ENCODE measurements at regions not wholly inside any gene's neighbourhood (a gene's known extent, or its start where the extent isn't known, plus 50 kb on each side); places are given as distances from the start of the nearest gene placed in this dataset.
"Not testable (repeated sequence)": the region's sequence is repeated elsewhere in the genome, so short reads cannot be mapped to it uniquely, and the experiment has no call there.

- POLR2A ChIA-PET: no interaction called here
- H3K27me3 Mint-ChIP-seq (ENCODE audit: low read depth): no peaks in the 10 kb centered on the region
- no peaks in the 10 kb centered on the region for H3K36me3 Mint-ChIP-seq
- no peak for TF ChIP-seq ZNF232 (CRISPR knock-in tag; IDR thresholded peaks at IDR 0.05)
- TF ChIP-seq ETV6 (CRISPR knock-in tag; IDR thresholded peaks at IDR 0.05): no peak
- TF ChIP-seq FOXP1 (CRISPR knock-in tag; IDR thresholded peaks at IDR 0.05; ENCODE audit: borderline replicate concordance): no peak
- ATAC-seq (no peak), DNase-seq (ENCODE audit: low spot score) (no peak)
- H3K9me3 Mint-ChIP-seq: no peaks in the 10 kb centered on the region
- H3K4me1 Mint-ChIP-seq: peaks cover 4% of the 10 kb centered on the region
- no peak overlapping the region for H3K27ac Mint-ChIP-seq
- CTCF ChIA-PET: no interaction called here
- H3K4me3 Mint-ChIP-seq: no peak overlapping the region
These were observed 1081.1 kb upstream of the EPHA6 start for GRCh38 chr3:95733336-95733735.

GRCh38 chr3:95738045-95738444 is 1076.3 kb upstream of the EPHA6 start:
- DNase-seq (ENCODE audit: low spot score): no peak
- peaks cover 4% of the 10 kb centered on the region for H3K4me1 Mint-ChIP-seq
- ChIA-PET POLR2A (no interaction called here), CTCF (no interaction called here)
- H3K27ac Mint-ChIP-seq: no peak overlapping the region
- no peaks in the 10 kb centered on the region for H3K27me3 Mint-ChIP-seq (ENCODE audit: low read depth)
- ATAC-seq: peak; percentile 86
- no peak overlapping the region for H3K4me3 Mint-ChIP-seq
- peaks cover 12% of the 10 kb centered on the region for H3K36me3 Mint-ChIP-seq
- no peak for TF ChIP-seq ZNF396 (CRISPR knock-in tag; IDR thresholded peaks at IDR 0.05; ENCODE audit: borderline replicate concordance)
- TF ChIP-seq E2F5 (CRISPR knock-in tag; IDR thresholded peaks at IDR 0.05): no peak
- TF ChIP-seq MYBL2 (CRISPR knock-in tag; IDR thresholded peaks at IDR 0.05): no peak
- no peak for TF ChIP-seq AFF4 (CRISPR knock-in tag; IDR thresholded peaks at IDR 0.05; ENCODE audit: borderline replicate concordance)
- TF ChIP-seq JAZF1 (CRISPR knock-in tag; IDR thresholded peaks at IDR 0.05): no peak
- TF ChIP-seq IRF2 (CRISPR knock-in tag; IDR thresholded peaks at IDR 0.05; ENCODE audit: borderline replicate concordance, low read depth): no peak
- TF ChIP-seq CTCF (IDR thresholded peaks at IDR 0.05): no peak
- H3K9me3 Mint-ChIP-seq: peaks cover 23% of the 10 kb centered on the region

- CTCF ChIA-PET; H3K27ac Mint-ChIP-seq; H3K27me3 Mint-ChIP-seq (ENCODE audit: low read depth); DNase-seq (ENCODE audit: low spot score); H3K4me3 Mint-ChIP-seq; ATAC-seq; POLR2A ChIA-PET; H3K4me1 Mint-ChIP-seq: not testable (repeated sequence)
- H3K9me3 Mint-ChIP-seq: peaks cover 31% of the 10 kb centered on the region
- H3K36me3 Mint-ChIP-seq: peaks cover 22% of the 10 kb centered on the region
These were observed 1069.5 kb upstream of the EPHA6 start for GRCh38 chr3:95744896-95745295.

- ChIA-PET CTCF (no interaction called here), POLR2A (no interaction called here)
- H3K27me3 Mint-ChIP-seq (ENCODE audit: low read depth): no peaks in the 10 kb centered on the region
- no peak overlapping the region for H3K4me3 Mint-ChIP-seq
- no peaks in the 10 kb centered on the region for H3K9me3 Mint-ChIP-seq
- peaks cover 2% of the 10 kb centered on the region; the same call in 1 of the 2 replicates for H3K36me3 Mint-ChIP-seq
- H3K27ac Mint-ChIP-seq: no peak overlapping the region
- DNase-seq (ENCODE audit: low spot score) (no peak), ATAC-seq (no peak)
- no peaks in the 10 kb centered on the region for H3K4me1 Mint-ChIP-seq
- TF ChIP-seq OVOL2 (CRISPR knock-in tag; IDR thresholded peaks at IDR 0.05; ENCODE audit: borderline replicate concordance): no peak
- no peak for TF ChIP-seq ZNF396 (CRISPR knock-in tag; IDR thresholded peaks at IDR 0.05; ENCODE audit: borderline replicate concordance)
- no peak for TF ChIP-seq ATF2 (CRISPR knock-in tag; IDR thresholded peaks at IDR 0.05; ENCODE audit: borderline replicate concordance, low read depth)
- TF ChIP-seq ATF3 (CRISPR knock-in tag; conservative IDR thresholded peaks at IDR 0.05): no peak
- no peak for TF ChIP-seq ATF1 (CRISPR knock-in tag; IDR thresholded peaks at IDR 0.05)
- no peak for TF ChIP-seq SP1 (CRISPR knock-in tag; conservative IDR thresholded peaks at IDR 0.05)
- TF ChIP-seq NR3C1 (CRISPR knock-in tag; conservative IDR thresholded peaks at IDR 0.05; ENCODE audit: low read depth): no peak
- TF ChIP-seq ZNF232 (CRISPR knock-in tag; IDR thresholded peaks at IDR 0.05): no peak
- TF ChIP-seq SOX15 (CRISPR knock-in tag; IDR thresholded peaks at IDR 0.05): no peak
- no peak for TF ChIP-seq FOXP1 (CRISPR knock-in tag; IDR thresholded peaks at IDR 0.05; ENCODE audit: borderline replicate concordance)
- no peak for TF ChIP-seq USF1 (CRISPR knock-in tag; IDR thresholded peaks at IDR 0.05)
- no peak for TF ChIP-seq FOXK1 (CRISPR knock-in tag; IDR thresholded peaks at IDR 0.05)
These were observed 1064.3 kb upstream of the EPHA6 start for GRCh38 chr3:95750097-95750496.

Data from WTC11 (cell line).